ENCODE measurements at regions not wholly inside any gene's neighbourhood (a gene's known extent, or its start where the extent isn't known, plus 50 kb on each side); places are given as distances from the start of the nearest gene placed in this dataset.

DNA sequence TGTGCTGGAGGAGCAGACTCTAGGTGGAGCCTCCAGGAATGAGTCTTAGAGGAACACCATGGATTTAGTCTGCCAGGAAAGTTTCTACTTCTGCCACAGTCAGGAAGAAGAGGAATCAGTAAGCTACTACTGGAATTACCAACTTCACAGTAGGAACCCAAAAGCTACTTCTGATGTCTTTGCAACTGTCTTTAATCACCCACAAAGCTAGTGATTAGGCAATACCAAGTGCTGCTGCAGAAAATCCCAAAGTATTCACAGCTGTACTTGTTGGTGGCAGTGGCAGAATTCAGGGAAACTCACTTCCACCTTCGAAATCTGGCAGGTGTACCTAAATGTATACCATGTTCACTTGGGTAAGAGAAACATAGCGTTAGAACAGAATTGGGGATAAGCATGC is 264.5 kb upstream of the SORL1-AS1 start:
- BruUV-seq (replicated peaks) = no TSS peak
- Histone ChIP-seq H3K27me3 (ENCODE audit: control insufficient read depth, insufficient read depth, low read length) (no peaks in the 10 kb centered on the region), H3K4me1 (ENCODE audit: control insufficient read depth, insufficient read depth, low read length) (peaks cover 4% of the 10 kb centered on the region; the same call in 1 of the 2 replicates), H3K27ac (ENCODE audit: low read length) (no peak overlapping the region), H3K36me3 (ENCODE audit: control insufficient read depth, insufficient read depth, low read length) (no peaks in the 10 kb centered on the region), H3K4me3 (ENCODE audit: low read depth in 2 of 2, low read length in 2 of 2) (no peak overlapping the region), H3K9me3 (ENCODE audit: control insufficient read depth, insufficient read depth, low read depth, low read length) (no peaks in the 10 kb centered on the region)
- intact Hi-C loops (cut with micrococcal nuclease; ENCODE audit: unreplicated experiment) (no loop called here), in situ Hi-C loops (cut with HindIII; ENCODE audit: low pct_unique_long_range_greater_than_20kb, low sequenced_read_pairs) (no loop called here)
- TF ChIP-seq POLR2AphosphoS5 (IDR thresholded peaks at IDR 0.05; ENCODE audit: low read depth, low read length) (no peak), REST (IDR thresholded peaks at IDR 0.05; ENCODE audit: insufficient read depth in 1 of 2, low read depth in 2 of 2, low read length in 1 of 2) (no peak), TCF7L2 (IDR thresholded peaks at IDR 0.05; ENCODE audit: low read depth, low read length) (no peak), SIN3A (IDR thresholded peaks at IDR 0.05; ENCODE audit: borderline replicate concordance, insufficient read depth, low read depth, low read length) (no peak)
- TF ChIP-seq, protein P1, sequence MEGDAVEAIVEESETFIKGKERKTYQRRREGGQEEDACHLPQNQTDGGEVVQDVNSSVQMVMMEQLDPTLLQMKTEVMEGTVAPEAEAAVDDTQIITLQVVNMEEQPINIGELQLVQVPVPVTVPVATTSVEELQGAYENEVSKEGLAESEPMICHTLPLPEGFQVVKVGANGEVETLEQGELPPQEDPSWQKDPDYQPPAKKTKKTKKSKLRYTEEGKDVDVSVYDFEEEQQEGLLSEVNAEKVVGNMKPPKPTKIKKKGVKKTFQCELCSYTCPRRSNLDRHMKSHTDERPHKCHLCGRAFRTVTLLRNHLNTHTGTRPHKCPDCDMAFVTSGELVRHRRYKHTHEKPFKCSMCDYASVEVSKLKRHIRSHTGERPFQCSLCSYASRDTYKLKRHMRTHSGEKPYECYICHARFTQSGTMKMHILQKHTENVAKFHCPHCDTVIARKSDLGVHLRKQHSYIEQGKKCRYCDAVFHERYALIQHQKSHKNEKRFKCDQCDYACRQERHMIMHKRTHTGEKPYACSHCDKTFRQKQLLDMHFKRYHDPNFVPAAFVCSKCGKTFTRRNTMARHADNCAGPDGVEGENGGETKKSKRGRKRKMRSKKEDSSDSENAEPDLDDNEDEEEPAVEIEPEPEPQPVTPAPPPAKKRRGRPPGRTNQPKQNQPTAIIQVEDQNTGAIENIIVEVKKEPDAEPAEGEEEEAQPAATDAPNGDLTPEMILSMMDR (IDR thresholded peaks at IDR 0.05) = no peak
- ChIA-PET CTCF (no interaction called here), POLR2A (no interaction called here)
- DNase-seq (ENCODE audit: low read depth, low spot score) = no peak
- no peak for ATAC-seq

DNA sequence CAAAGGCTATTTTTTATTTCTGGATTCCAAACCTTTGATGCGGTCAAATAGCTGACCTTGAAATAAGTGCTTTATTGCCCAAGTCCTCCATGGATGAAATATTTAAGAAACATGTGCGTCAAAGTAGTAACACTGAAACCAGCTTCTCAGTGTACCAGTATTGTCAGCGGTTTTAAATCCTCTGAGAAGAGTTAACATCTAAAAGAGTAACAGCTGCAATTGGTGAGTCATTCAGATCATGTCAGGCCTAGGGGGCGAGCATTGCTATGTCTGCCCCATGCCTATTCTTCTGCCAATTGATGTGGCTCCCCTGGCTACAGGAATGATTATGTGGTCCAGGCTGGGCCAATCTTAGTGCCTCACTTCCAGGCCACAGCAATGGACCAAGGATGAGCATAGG is 263.3 kb upstream of the SORL1-AS1 start:
- in situ Hi-C loops (cut with HindIII; ENCODE audit: low pct_unique_long_range_greater_than_20kb, low sequenced_read_pairs) = no loop called here
- Histone ChIP-seq H3K9me3 (ENCODE audit: control insufficient read depth, insufficient read depth, low read depth, low read length) (no peaks in the 10 kb centered on the region), H3K27me3 (ENCODE audit: control insufficient read depth, insufficient read depth, low read length) (no peaks in the 10 kb centered on the region), H3K36me3 (ENCODE audit: control insufficient read depth, insufficient read depth, low read length) (no peaks in the 10 kb centered on the region), H3K4me1 (ENCODE audit: control insufficient read depth, insufficient read depth, low read length) (no peaks in the 10 kb centered on the region), H3K4me3 (ENCODE audit: low read depth in 2 of 2, low read length in 2 of 2) (no peak overlapping the region), H3K27ac (ENCODE audit: low read length) (no peak overlapping the region)
- TF ChIP-seq TCF7L2 (IDR thresholded peaks at IDR 0.05; ENCODE audit: low read depth, low read length) = no peak
- TF ChIP-seq, protein P1 (IDR thresholded peaks at IDR 0.05) = no peak
- TF ChIP-seq REST (IDR thresholded peaks at IDR 0.05; ENCODE audit: insufficient read depth in 1 of 2, low read depth in 2 of 2, low read length in 1 of 2) = no peak
- no peak for TF ChIP-seq POLR2AphosphoS5 (IDR thresholded peaks at IDR 0.05; ENCODE audit: low read depth, low read length)
- TF ChIP-seq SIN3A (IDR thresholded peaks at IDR 0.05; ENCODE audit: borderline replicate concordance, insufficient read depth, low read depth, low read length) = no peak
- POLR2A ChIA-PET = no interaction called here
- ATAC-seq (no peak), DNase-seq (ENCODE audit: low read depth, low spot score) (no peak)
- CTCF ChIA-PET = no interaction called here
- BruUV-seq (replicated peaks) = no TSS peak
- intact Hi-C loops (cut with micrococcal nuclease; ENCODE audit: unreplicated experiment) = no loop called here

Measured in Panc1 (cell line).